HG02885 (cell line): ENCODE measurements at regions not wholly inside any gene's neighbourhood (a gene's known extent, or its start where the extent isn't known, plus 50 kb on each side); places are given as distances from the start of the nearest gene placed in this dataset.
"Not testable (repeated sequence)": the region's sequence is repeated elsewhere in the genome, so short reads cannot be mapped to it uniquely, and the experiment has no call there.

ENCODE experiments used
- ATAC-seq: cut with Tn5 transposase; IDR thresholded peaks from one replicate; pipeline ENCODE4 v1.9.1; 2021; ENCODE audit warnings: mild to moderate bottlenecking; ENCODE audit not compliant: unreplicated experiment, poor library complexity

- ATAC-seq: not testable (repeated sequence)
Measured at GRCh38 chr14:37874065-37874428, 278.6 kb downstream of the TTC6 start.

- ATAC-seq: peak; percentile 98
Measured at GRCh38 chr14:37874429-37875109, 279.1 kb downstream of the TTC6 start.

GRCh38 chr14:37888234-37888633 lies 292.8 kb downstream of the TTC6 start:
- no peak for ATAC-seq

GRCh38 chr14:37889087-37889486 lies 293.7 kb downstream of the TTC6 start:
- ATAC-seq: no peak

- no peak for ATAC-seq
Measured at GRCh38 chr14:37890095-37890494, 294.7 kb downstream of the TTC6 start.

- ATAC-seq: not testable (repeated sequence)
Measured at GRCh38 chr14:37891500-37891899, 296.1 kb downstream of the TTC6 start.

GRCh38 chr14:37894463-37894862 lies 299.0 kb downstream of the TTC6 start:
- ATAC-seq: no peak

GRCh38 chr14:37899365-37899764 lies 303.9 kb downstream of the TTC6 start:
- ATAC-seq: no peak

- no peak for ATAC-seq
Measured at GRCh38 chr14:37900561-37900960, 305.1 kb downstream of the TTC6 start.

GRCh38 chr14:37901978-37902377 lies 305.7 kb upstream of the SSTR1 start:
- ATAC-seq: no peak

GRCh38 chr14:37903343-37904191 lies 304.1 kb upstream of the SSTR1 start:
- ATAC-seq: peak; percentile 56

GRCh38 chr14:37924622-37925021 lies 283.1 kb upstream of the SSTR1 start:
- no peak for ATAC-seq

GRCh38 chr14:37932008-37932407 lies 275.7 kb upstream of the SSTR1 start:
- ATAC-seq: no peak

- ATAC-seq: no peak
Measured at GRCh38 chr14:37932481-37932880, 275.2 kb upstream of the SSTR1 start.

- no peak for ATAC-seq
Measured at GRCh38 chr14:37936971-37937370, 270.7 kb upstream of the SSTR1 start.

- ATAC-seq: no peak
Measured at GRCh38 chr14:37939442-37940028, 268.2 kb upstream of the SSTR1 start.

- ATAC-seq: no peak
Measured at GRCh38 chr14:37945959-37946358, 261.7 kb upstream of the SSTR1 start.

- no peak for ATAC-seq
Measured at GRCh38 chr14:37946819-37947218, 260.9 kb upstream of the SSTR1 start.

- no peak for ATAC-seq
Measured at GRCh38 chr14:37948266-37948665, 259.4 kb upstream of the SSTR1 start.

GRCh38 chr14:37968664-37969240 lies 239.0 kb upstream of the SSTR1 start:
- ATAC-seq: no peak

- ATAC-seq: no peak
Measured at GRCh38 chr14:37969511-37969979, 238.2 kb upstream of the SSTR1 start.
